Middle frontal gyrus (tissue), 1 donor: ENCODE measurements at regions not wholly inside any gene's neighbourhood (a gene's known extent, or its start where the extent isn't known, plus 50 kb on each side); places are given as distances from the start of the nearest gene placed in this dataset.
"Not testable (repeated sequence)": the region's sequence is repeated elsewhere in the genome, so short reads cannot be mapped to it uniquely, and the experiment has no call there.

Experiments
- DNase-seq: peaks from one replicate; pipeline ENCODE4 v3.0.0-alpha.2; 2015; ENCODE audit warnings: low spot score; ENCODE audit errors: extremely low spot score

- DNase-seq, result no peak
Observed at GRCh38 chr3:107198581-107199181, 178.6 kb upstream of the CCDC54 start.

GRCh38 chr3:107201146-107201545, 176.1 kb upstream of the CCDC54 start:
- no peak for DNase-seq

DNA sequence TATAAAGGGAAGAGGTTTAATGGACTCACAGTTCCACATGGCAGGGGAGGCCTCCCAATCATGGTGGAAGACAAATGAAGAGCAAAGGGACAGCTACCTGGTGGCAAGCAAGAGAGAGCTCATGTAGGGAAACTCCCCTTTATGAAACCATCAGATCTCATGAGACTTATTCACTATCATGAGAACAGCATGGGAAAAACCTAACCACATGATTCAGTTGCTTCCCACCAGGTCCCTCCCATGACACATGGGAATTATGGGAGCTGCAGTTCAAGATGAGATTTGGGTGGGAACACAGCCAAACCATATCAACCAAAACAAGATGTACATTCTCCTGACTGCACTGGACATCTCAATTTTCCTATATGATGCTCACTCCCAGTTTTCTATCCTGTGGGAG, 174.4 kb upstream of the CCDC54 start:
- not testable (repeated sequence) for DNase-seq

- DNase-seq, result no peak
Observed at GRCh38 chr3:107204121-107204520, 173.1 kb upstream of the CCDC54 start.

GRCh38 chr3:107205358-107205757, 171.9 kb upstream of the CCDC54 start:
- DNase-seq, result no peak

DNA sequence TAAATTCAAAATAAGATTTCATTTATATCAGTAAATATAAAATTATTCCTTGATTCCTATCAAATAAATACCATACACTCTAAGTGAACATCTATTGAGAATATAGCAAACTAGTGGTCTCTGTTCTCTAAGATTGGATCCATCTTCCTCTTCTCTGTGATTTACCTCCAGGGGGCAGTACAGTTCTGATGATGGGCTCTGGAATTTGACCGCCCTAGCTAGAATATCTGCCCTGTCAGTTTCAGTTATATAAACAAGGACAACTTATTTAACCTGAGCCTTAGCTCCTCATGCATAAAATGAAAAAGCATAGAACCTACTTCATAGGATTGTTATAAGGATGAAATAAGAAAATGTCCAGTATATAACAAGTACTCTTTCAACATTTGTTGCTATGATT, 171.1 kb upstream of the CCDC54 start:
- DNase-seq, result no peak

- DNase-seq, result no peak
Observed at GRCh38 chr3:107206945-107207344, 170.3 kb upstream of the CCDC54 start.

- no peak for DNase-seq
Observed at GRCh38 chr3:107208100-107208499, 169.1 kb upstream of the CCDC54 start.

DNA sequence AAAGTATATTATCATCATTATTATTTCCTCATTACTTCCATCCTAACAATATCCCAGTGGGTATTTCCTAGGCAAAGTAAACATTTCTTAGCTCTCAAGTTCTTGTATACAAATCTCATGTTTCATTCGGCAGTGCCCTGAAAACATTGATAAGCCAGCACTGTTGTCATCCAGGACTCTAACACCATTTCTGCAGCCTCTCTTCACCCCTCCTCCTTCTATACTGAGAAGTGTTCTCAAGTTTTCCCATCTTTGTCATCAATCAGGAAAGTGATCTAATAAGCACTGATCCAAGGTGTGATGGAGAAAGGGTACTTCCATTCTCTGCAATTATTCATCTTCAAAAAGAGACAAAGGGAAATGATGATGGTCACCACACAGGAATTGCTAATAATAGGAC, 168.4 kb upstream of the CCDC54 start:
- DNase-seq, result no peak

DNA sequence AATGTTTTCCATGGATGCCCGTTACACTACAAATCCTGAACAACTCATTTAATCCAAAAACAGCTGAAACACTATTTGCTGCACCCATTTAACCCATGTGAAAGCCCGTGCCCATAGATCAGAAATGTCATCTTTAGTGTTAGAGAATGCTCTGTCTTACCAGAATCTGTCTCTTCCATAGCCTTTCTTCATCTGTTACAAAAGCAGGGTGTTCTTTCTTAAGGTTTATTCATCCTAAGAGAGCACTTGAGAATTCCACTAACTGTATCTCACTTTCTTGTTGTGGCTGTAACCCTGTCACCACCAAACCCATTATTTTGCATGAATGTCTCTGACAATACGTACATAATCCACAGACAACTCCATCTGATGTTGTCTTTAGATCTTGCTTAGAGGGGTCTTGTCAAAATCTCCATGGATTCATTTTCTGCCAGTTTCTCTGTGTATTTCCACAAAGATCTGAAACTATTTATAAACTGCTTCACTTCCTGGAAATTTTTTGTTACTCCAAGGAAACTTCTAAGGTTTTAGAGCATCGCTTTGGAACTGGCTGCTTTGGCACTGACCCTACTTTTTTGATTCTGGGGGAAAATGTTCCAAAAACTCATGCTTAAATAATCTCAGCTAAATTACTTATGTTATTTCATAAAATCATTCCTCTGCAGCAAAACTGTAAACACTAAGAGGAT, 167.8 kb upstream of the CCDC54 start:
- DNase-seq, result no peak

- no peak for DNase-seq
Observed at GRCh38 chr3:107211608-107212007, 165.6 kb upstream of the CCDC54 start.

- DNase-seq, result no peak
Observed at GRCh38 chr3:107212618-107213017, 164.6 kb upstream of the CCDC54 start.

DNA sequence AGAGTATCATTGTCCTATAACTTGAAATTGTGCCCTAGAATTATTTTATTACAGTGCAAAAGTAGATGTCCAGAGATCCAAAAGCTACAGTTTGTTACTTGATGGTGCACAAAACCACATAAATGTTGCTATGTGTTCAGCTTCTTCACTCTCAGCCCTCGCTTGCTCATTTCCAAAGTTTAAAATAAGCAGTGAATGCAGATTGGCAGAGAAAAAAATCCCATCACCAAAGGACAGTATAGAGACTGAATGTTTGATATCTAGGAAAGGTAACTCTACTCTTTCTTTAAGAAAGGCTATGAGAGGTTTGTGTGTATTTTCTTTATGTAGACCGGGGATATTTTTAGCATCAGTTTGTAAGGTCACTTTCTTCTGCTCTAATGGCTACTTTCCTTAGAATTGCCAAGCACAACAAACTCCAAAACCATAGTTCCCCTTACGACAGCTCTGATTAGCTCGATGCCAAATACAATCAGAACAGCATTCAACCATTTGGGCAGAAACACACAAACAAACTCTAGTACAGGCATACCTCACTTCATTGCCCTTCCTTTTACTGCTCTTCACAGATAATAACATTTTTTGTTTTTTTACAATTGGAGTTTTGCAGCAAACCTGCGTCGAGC, 164.1 kb upstream of the CCDC54 start:
- DNase-seq, result no peak

DNA sequence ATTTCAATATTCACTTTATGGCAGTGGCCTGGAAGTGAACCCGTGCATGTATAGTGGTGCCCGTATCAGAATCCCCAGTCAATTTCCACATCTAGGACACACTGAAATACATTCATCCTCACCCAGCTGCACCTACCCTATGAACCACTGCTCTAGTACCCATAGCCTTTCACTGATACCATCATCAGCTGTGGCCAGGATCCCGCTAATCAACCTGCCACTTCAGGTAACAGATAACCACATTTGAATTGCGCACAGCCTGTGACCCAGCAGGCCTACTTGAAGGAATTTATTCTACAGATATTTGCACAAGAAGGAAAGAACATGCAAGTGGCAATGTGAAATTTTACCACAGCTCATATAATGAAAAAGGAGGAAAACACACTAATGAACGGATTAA, 161.0 kb upstream of the CCDC54 start:
- DNase-seq, result no peak

GRCh38 chr3:107216711-107217110, 160.5 kb upstream of the CCDC54 start:
- no peak for DNase-seq

- DNase-seq, result no peak
Observed at GRCh38 chr3:107217172-107217571, 160.1 kb upstream of the CCDC54 start.

- no peak for DNase-seq
Observed at GRCh38 chr3:107218864-107219269, 158.4 kb upstream of the CCDC54 start.

DNA sequence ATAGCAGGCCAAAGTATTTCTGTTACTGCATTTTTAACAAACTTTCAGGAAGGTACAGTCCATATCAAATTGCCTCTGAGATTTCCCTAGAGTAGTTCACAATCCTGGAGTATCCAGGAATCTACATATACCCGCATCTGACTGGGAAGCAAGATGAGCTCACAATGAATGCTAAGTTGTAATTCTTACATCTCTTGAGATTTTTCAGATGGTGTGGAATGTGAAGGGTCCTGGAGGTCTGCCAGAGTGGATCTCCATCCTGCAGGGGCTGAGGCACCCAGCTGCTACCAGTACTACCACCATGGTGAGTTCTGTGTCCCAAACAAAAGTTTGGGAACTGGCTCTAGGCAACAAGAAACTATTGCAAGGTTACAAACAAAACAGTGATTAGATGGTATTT, 156.7 kb upstream of the CCDC54 start:
- no peak for DNase-seq

DNA sequence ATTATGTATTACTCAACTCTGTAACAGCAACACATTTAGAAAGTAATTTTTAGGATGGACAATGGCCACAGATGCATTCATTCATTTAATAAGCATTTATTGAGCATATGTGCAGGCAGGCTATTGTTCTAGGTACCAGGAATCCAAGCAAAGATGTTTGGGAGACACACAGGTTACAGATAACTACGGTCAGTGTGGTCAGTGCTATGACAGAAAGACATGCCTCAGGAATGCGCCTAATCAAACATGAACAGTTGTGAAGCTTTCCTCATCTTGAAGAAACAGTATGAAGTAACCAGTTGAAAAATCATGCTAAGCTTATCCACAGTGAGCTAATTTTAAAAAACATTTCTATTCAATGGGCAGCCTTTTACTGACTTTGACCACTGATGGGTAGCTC, 155.4 kb upstream of the CCDC54 start:
- DNase-seq, result no peak

DNA sequence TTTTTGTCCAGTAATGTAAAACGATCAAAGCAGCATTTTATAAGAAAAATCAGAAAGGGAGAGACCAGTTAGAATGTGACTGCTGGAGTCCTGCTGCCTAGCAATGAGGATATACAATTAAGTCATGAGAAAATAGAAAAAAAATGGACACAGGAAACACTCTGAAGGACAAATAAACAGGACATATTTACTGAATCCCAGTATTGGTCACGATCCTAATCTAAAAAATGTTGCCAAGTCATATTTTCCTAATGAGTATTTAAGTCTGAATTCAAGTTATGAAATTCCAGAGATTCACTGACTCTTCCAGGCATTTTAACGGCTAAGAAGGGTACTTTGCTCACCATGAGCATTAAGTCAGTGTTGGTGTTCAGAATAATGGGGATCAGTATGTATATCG, 154.3 kb upstream of the CCDC54 start:
- no peak for DNase-seq

- no peak for DNase-seq
Observed at GRCh38 chr3:107224026-107224596, 153.1 kb upstream of the CCDC54 start.

DNA sequence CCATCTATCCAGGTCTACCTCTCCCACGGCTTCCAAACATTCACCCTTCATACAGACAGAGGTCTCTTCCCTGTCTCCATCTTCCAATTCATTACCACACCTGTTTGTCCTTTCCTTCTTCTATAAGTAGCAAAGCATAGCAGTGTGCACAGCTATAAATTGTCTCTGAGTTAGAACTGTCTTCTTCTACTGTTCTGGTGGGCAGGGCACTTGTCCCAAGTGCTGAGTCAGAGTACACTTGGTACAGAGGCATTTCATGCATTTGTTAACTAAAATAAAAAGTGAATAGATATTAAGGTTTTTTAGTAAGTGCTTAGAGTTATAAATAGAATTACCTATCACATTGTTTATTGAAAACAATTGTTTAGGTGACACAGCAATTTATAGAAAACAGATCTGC, 150.1 kb upstream of the CCDC54 start:
- DNase-seq, result no peak

DNA sequence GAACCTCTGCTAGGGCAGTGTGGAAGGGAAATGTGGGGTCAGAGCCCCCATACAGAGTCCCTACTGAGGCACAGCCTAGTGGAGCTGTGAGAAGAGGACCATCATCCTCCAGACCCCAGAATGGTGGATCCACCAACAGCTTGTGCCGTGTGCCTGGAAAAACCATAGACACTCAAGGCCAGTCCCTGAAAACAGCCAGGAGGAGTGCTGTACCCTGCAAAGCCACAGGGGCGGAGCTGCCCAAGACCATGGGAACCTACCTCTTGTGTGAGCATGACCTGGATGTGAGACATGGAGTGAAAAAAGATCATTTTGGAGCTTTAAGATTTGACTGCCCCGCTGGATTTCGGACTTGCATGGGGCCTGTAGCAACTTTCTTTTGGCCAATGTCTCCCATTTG, 143.4 kb upstream of the CCDC54 start:
- not testable (repeated sequence) for DNase-seq
